GM12878 (cell line): ENCODE measurements at regions not wholly inside any gene's neighbourhood (a gene's known extent, or its start where the extent isn't known, plus 50 kb on each side); places are given as distances from the start of the nearest gene placed in this dataset.

Experiments
- ATAC-seq: fragments of 200-7000 bp; cut with Tn5 transposase; 3 replicates; pipeline ENCODE4 v1.9.1; 2020; ENCODE audit warnings: mild to moderate bottlenecking, moderate library complexity
- BruUV-seq: library from RNA; stranded (reverse); fragments of 400-500 nt; replicated peaks from 2 replicates; lab custom pipeline; 2021; lab: Mats Ljungman, UMichigan
- CTCF ChIA-PET: fragments of 300-600 bp; sonication (Branson Sonifier 250); formaldehyde crosslinking; extraction: SDS; loops from one replicate; lab custom pipeline; 2021; ENCODE audit warnings: inconsistent platforms; lab: Yijun Ruan, JAX
- POLR2A ChIA-PET: fragments of 350-600 bp; formaldehyde crosslinking; extraction: SDS; loops from one replicate; lab custom pipeline; 2021; ENCODE audit warnings: inconsistent platforms; lab: Charles Lee
- RAD21 ChIA-PET: fragments of 300-600 bp; sonication (Branson Sonifier 250); formaldehyde crosslinking; loops from one replicate; lab custom pipeline; 2023; ENCODE audit warnings: antibody characterized with exemption; ENCODE audit not compliant: unreplicated experiment; lab: Charles Lee
- SMC1A ChIA-PET: fragments of 300-600 bp; sonication (Branson Sonifier 250); formaldehyde crosslinking; loops from one replicate; lab custom pipeline; 2023; ENCODE audit not compliant: unreplicated experiment, uncharacterized antibody; lab: Charles Lee
- DNase-seq: peaks from one replicate; pipeline ENCODE4 v3.0.0-alpha.2; 2011; ENCODE audit warnings: low read depth, low spot score
- FAIRE-seq: peaks from 3 replicates; lab custom pipeline; 2011; peaks lifted over from hg19 to GRCh38; lab: Jason Lieb, UNC
- H2AFZ ChIP-seq: 2 replicates; pipeline ENCODE4 v1.6.0; 2011; ENCODE audit warnings: low read depth, low read length, control low read depth; ENCODE audit not compliant: control insufficient read depth
- H3K27ac ChIP-seq: 2 replicates; pipeline ENCODE4 v1.5.1; 2011; ENCODE audit warnings: control low read depth; ENCODE audit not compliant: control insufficient read depth, insufficient read depth
- H3K27me3 ChIP-seq, 2 experiments: replicated peaks in 1 of 2; 2 replicates each; pipeline versions ENCODE4 v1.6.0 to v1.6.1; 2011; ENCODE audit warnings: low read length in 1 of 2; ENCODE audit not compliant: control insufficient read depth in 2 of 2, insufficient read depth in 2 of 2
- H3K36me3 ChIP-seq, 2 experiments: 2 replicates each; pipeline ENCODE4 v1.5.1; 2011; ENCODE audit warnings: low read length in 1 of 2; ENCODE audit not compliant: control insufficient read depth in 2 of 2, insufficient read depth in 2 of 2
- H3K4me1 ChIP-seq: 2 replicates; pipeline ENCODE4 v1.6.1; 2011; ENCODE audit warnings: mild to moderate bottlenecking, low read length, moderate library complexity, mixed read lengths; ENCODE audit not compliant: control insufficient read depth, insufficient read depth
- H3K4me2 ChIP-seq: 2 replicates; pipeline ENCODE4 v1.6.0; 2011; ENCODE audit warnings: control low read depth; ENCODE audit not compliant: control insufficient read depth, insufficient read depth
- H3K4me3 ChIP-seq: fragments of 200-600 bp; sonication (generic); 2 replicates; pipeline ENCODE4 v1.5.1; 2016
- H3K79me2 ChIP-seq: 2 replicates; pipeline ENCODE4 v1.6.0; 2011; ENCODE audit warnings: low read length; ENCODE audit not compliant: control insufficient read depth, insufficient read depth
- H3K9ac ChIP-seq: 2 replicates; pipeline ENCODE4 v1.8.0; 2011; ENCODE audit warnings: low read length, control low read depth, mixed read lengths; ENCODE audit not compliant: control insufficient read depth, insufficient read depth
- H3K9me3 ChIP-seq: replicated peaks from 3 replicates; pipeline ENCODE4 v1.5.1; 2011; ENCODE audit warnings: mild to moderate bottlenecking, low read length; ENCODE audit not compliant: control insufficient read depth, insufficient read depth
- H4K20me1 ChIP-seq: 2 replicates; pipeline ENCODE4 v1.6.0; 2011; ENCODE audit not compliant: control insufficient read depth, insufficient read depth
- CBFB ChIP-seq: IDR thresholded peaks from 2 replicates; pipeline ENCODE4 v1.6.1; 2016; ENCODE audit warnings: antibody characterized with exemption, low read depth
- E2F8 ChIP-seq: fragments of 450-650 bp; IDR thresholded peaks from 2 replicates; pipeline ENCODE4 v1.6.1; 2018; ENCODE audit warnings: mild to moderate bottlenecking, low read depth, moderate library complexity; ENCODE audit not compliant: partially characterized antibody
- HDAC6 ChIP-seq: fragments of 200-600 bp; sonication (generic); IDR thresholded peaks from one replicate; pipeline ENCODE4 v1.8.0; 2017; ENCODE audit warnings: antibody characterized with exemption; ENCODE audit not compliant: unreplicated experiment
- NFYB ChIP-seq: IDR thresholded peaks from 2 replicates; pipeline ENCODE4 v1.6.1; 2011; ENCODE audit warnings: low read depth, mild to moderate bottlenecking, low read length, improper control_type of control experiment, moderate library complexity; ENCODE audit not compliant: insufficient read depth
- NR2F1 ChIP-seq: fragments of 450-650 bp; conservative IDR thresholded peaks from 2 replicates; pipeline ENCODE4 v1.6.1; 2017; ENCODE audit warnings: mild to moderate bottlenecking
- PKNOX1 ChIP-seq: fragments of 450-650 bp; IDR thresholded peaks from 2 replicates; pipeline ENCODE4 v1.6.1; 2016; ENCODE audit warnings: mild to moderate bottlenecking
- REST ChIP-seq: IDR thresholded peaks from 2 replicates; pipeline ENCODE4 v1.6.1; 2012; ENCODE audit warnings: mild to moderate bottlenecking, low read depth, low read length
- SREBF2 ChIP-seq: IDR thresholded peaks from 2 replicates; pipeline ENCODE4 v1.6.1; 2012; ENCODE audit warnings: mild to moderate bottlenecking, low read length
- WRNIP1 ChIP-seq: IDR thresholded peaks from 2 replicates; pipeline ENCODE4 v1.6.1; 2011; ENCODE audit warnings: low read depth, low read length, improper control_type of control experiment, borderline replicate concordance
- YY1 ChIP-seq: IDR thresholded peaks from 2 replicates; pipeline ENCODE4 v1.6.1; 2011; ENCODE audit warnings: low read depth, mild to moderate bottlenecking, low read length
- ZNF687 ChIP-seq: fragments of 450-650 bp; IDR thresholded peaks from 2 replicates; pipeline ENCODE4 v1.6.1; 2017; ENCODE audit warnings: mild to moderate bottlenecking, moderate library complexity
- WGBS: methylation state at CpG from one replicate; pipeline ENCODE4 v1.1.6; 2016; ENCODE audit warnings: low lambda C conversion rate; ENCODE audit not compliant: insufficient replicate concordance, insufficient coverage; ENCODE audit errors: missing lambda C conversion rate; 5-methylcytosine and 5-hydroxymethylcytosine counted together
- in situ Hi-C: fragments of 300-500 bp; cut with MboI; formaldehyde crosslinking; loops from 9 replicates; pipeline ENCODE4 v1.14.3; 2018; ENCODE audit warnings: mixed read lengths
- intact Hi-C: fragments of 100-400 bp; cut with micrococcal nuclease; formaldehyde crosslinking; loops from one replicate; pipeline ENCODE4 v1.14.2; 2022; ENCODE audit not compliant: unreplicated experiment

- H3K36me3 ChIP-seq, result no peaks in the 10 kb centered on the region
- H2AFZ ChIP-seq, result no peak overlapping the region
- SMC1A ChIA-PET, result interaction anchor here (6.3 kb wide), 1 partner anchor 552 kb away, joined by 32 read pairs; no protein-coding TSS in a partner anchor
- RAD21 ChIA-PET, result no interaction called here
- H4K20me1 ChIP-seq, result no peaks in the 10 kb centered on the region
- no peaks in the 10 kb centered on the region for H3K79me2 ChIP-seq
- no peak overlapping the region for H3K4me3 ChIP-seq
- POLR2A ChIA-PET, result no interaction called here
- H3K4me1 ChIP-seq, result no peaks in the 10 kb centered on the region
- no peak overlapping the region for H3K27ac ChIP-seq
- 32% methylated on average over 12 of the region's 12 CpGs for WGBS
- DNase-seq (no peak), ATAC-seq (no peak), FAIRE-seq (no peak)
- no peaks in the 10 kb centered on the region for H3K27me3 ChIP-seq
- CTCF ChIA-PET, result interaction anchor here (1.0 to 2.4 kb wide), 4 partner anchors 11 to 136 kb away, joined by 3 to 7 read pairs (median 4); no protein-coding TSS in a partner anchor
- BruUV-seq, result no TSS peak
- in situ Hi-C loops, result no loop called here
- intact Hi-C loops, result no loop called here
- no peak overlapping the region for H3K9ac ChIP-seq
- H3K9me3 ChIP-seq, result no peaks in the 10 kb centered on the region
- H3K4me2 ChIP-seq, result no peak overlapping the region
- TF ChIP-seq WRNIP1, result no peak
- no peak for TF ChIP-seq CBFB
- no peak for TF ChIP-seq NFYB
- no peak for TF ChIP-seq E2F8
- no peak for TF ChIP-seq ZNF687
- TF ChIP-seq REST, result no peak
- no peak for TF ChIP-seq NR2F1
- no peak for TF ChIP-seq HDAC6
- TF ChIP-seq YY1, result no peak
- no peak for TF ChIP-seq SREBF2
- no peak for TF ChIP-seq PKNOX1
These were observed 124.3 kb upstream of the IGF1R start for GRCh38 chr15:98523912-98524662.
